IPS-NIHi7 (cell line): ENCODE measurements at regions not wholly inside any gene's neighbourhood (a gene's known extent, or its start where the extent isn't known, plus 50 kb on each side); places are given as distances from the start of the nearest gene placed in this dataset.

Source experiments
- DNase-seq: peaks from one replicate; pipeline ENCODE4 v3.0.0; 2012; ENCODE audit warnings: mixed read lengths; ENCODE audit errors: extremely low spot score

DNA sequence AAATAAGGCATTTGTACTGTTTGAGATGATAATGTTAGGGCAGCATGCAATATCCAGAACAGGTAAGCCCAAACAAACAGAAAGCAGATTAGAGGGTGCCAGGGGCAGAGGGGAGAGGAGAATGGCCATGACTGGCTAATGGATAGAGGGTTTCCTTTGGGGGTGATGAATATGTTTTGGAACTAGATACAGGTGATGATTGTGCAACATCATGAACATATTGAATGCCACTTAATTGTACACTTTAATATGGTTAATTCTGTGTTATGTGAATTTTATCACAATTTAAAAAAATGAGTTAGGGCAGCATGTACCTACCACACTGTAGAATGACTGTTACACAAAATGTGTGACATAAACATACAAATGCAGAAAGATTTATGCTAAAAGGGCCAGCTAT is 255.5 kb upstream of the FN1 start:
- DNase-seq: no peak

- DNase-seq: no peak
These were observed 251.5 kb upstream of the FN1 start for GRCh38 chr2:215687149-215688031.

DNA sequence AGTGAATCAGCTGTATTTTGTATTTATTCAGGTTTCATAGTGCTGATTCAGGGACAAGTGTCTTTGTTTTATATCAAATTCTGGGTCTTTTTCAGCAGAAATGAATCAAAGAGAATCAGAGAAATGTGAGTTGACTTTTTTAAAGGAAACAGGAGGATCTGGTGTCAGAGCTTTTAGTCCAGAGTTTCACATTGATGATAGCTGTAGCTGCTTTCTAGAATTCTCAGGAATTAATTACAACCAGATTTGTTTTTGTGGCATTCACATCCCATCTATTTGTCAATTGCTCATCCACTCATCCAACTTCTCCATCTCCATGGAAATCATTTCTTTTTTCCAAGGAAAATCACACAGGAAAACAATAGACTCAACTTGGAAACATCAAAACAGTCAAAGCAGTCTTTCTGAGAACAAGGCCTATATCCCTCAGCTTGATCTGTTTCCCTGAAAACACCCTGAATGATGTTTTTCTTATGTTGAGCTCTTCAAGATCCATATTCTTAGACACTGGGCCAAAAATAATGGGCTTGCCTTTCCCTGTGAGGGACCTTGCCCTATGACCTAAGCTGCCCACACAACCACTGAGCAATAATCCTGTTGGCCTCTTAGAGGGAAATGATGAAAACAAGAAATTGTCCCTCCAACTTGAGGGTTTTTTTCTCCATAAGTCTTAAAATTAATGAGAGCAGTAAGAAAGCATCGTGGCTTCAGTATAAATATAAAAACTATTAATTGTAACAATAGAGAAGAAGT is 249.5 kb upstream of the FN1 start:
- no peak for DNase-seq

- no peak for DNase-seq
These were observed 248.8 kb upstream of the FN1 start for GRCh38 chr2:215684448-215685237.

DNA sequence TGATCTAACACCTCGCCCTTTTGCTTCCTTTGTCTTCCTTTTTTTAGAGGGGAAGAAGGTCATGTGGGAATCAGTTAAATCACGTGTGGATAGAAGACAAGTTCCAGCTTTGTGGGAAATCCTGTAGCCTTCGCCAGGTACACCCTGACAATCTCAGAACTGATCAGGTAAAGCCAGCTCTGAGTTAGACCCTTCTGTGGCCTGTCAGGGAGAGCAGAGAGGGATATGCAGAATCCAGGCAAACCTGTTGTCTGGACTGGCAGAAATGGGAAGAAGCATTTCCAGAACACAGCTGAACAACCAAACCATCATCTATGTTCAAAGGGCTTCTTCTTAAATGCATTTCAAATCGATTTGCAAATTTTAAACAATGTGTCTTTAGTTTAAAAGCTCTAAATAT is 247.4 kb upstream of the FN1 start:
- no peak for DNase-seq

GRCh38 chr2:215681799-215682596 is 246.1 kb upstream of the FN1 start:
- DNase-seq: no peak

DNA sequence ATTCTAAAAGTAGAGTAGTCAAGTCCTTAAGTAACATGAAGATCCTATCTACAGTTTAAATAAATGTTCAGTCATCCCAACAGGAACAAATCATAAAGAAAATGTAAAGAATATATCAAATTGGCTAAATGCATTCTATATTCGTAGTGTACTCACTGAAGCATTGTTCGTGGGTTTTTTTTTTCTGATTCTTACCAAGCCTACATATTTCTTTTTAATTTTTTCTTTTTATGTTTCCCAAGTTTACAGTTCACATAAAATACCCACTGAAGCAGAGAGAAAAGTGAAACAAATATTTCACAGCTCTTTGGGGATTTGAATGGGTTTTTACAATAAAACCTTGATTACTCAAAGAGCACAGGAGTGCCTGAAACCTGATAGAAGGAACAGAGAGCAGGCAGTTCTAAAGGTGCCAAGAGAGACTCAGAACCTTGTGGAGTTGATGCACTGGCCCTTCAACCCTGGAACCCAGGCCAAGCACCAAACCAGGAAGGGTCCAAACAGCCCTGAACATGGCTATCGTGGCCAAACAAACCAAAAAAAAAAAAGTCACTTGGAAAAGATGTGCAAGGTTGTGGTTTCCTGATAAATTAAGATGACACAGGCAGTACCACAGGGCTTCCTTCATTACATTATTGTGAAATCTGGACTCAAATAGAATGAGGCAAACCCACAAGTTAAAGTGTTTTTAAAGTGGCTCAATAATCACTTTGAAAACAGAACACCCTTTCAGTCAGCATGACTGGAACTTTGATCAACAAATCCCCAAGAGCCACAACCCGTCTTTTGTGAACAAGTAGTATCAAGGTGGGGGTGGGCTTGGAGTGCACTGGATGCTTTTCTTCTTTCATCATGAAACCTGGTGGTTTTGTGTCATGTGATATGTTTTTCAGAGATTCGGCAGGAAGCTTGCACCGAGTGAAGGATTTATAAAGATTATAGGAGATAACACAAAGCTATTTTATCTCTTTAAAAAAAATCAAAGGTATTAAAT is 245.0 kb upstream of the FN1 start:
- DNase-seq: no peak

DNA sequence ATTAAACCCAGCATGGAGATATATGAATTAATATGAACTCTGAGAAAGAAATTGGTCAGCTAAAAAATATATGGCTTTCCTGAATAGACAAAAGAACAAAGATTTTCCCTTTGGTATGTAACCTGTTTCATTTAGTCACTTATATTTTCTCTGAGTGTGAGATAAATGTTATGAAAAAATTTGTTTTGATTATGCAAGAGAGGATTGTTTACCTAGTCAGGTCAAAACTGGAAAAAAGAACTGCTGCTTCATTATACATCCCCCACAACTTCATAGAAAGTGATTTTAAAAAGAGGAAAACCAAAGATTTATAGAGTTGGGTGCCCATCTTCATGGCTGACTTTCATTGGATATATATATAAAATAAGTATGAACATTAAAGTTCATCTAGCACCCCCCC is 242.2 kb upstream of the FN1 start:
- no peak for DNase-seq

DNA sequence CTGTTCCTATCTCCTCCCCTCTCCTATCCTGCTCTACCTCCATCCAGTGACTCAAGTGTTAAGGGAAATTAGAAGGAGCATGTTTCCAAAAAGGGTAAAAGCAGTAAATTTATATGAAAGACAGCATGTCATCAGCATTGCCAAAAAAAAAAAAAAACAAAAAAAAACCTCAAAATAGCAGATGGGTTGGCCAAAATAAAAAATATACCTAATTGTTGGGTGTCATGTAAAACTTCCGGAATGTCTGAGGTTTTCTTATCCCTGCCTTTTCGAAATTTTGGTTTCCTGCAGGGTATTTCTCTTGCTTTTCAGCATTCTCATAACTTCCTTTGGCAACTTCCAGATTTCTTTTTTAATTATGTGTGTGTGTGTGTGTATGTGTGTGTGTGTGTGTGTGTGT is 241.6 kb upstream of the FN1 start:
- DNase-seq: no peak

- no peak for DNase-seq
These were observed 236.5 kb upstream of the FN1 start for GRCh38 chr2:215672406-215672805.

GRCh38 chr2:215671691-215672090 is 235.8 kb upstream of the FN1 start:
- DNase-seq: no peak

GRCh38 chr2:215671244-215671643 is 235.4 kb upstream of the FN1 start:
- no peak for DNase-seq

DNA sequence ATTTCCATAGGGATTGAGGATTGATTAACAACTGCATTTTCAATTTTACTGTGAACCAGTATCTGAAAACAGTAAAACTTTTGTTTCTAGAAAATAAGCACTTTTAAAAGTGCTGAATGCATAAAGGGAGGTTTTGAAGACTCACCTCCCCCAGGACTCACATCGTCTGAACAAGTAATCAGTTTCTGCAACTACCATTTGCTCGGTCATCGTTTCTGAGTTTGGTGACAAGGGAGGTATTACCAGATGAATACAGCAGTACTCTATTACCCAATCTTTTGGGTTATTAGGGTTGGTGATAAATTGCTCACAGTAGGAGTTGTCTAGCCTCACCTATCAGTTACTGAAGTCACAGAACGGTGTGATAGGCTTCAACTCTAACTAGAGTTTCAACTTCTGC is 234.5 kb upstream of the FN1 start:
- DNase-seq: no peak

DNA sequence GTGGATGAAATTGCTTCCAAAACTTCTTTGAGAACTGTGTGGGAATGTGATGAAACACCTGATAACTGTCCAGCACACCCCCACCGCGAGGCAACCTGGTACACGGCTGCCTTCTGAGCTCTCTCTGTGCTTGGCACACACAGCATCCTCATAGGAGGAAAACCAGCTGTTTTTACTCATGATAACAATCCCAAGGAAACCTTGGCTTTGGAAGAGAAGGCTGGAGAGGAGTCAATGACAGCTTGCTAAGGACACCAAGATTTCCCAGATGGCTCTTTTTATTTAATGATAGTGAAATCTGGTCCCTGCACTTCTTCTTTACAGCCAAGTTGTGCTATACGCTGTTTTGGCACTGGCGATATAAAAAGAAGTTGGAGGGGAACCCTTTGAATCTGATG is 232.5 kb upstream of the FN1 start:
- no peak for DNase-seq

GRCh38 chr2:215667585-215668377 is 231.9 kb upstream of the FN1 start:
- no peak for DNase-seq

DNA sequence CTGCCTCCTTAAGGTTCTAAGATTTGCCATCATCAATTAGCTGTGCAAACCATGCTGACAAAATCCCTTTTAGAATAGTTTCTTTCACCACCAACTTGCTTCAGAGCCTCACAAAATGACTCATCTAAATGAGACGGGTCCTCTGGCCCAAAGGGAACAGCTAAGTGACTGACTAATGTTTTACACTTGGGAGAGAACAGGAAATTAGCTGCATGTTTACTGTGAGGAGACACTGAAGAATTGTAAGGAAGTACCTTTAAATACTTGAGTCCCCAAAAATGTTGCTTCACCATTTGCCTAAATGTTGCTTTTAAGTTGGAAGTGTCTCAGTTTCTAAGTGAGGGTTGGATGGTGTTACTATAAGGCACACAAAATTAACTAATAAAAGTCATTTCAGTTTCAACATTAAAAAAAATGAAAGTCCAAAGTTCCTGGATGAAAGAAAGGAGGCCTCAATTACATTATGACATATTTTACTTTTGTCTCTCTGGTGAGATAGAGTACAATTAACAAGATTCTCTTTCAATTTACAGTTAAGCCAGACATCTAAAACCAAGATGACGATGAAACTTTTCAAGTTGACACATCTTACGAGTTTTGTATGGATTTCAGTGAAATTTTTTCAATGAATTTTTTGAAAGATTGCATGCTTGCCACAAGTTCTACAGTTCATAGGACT is 229.1 kb upstream of the FN1 start:
- DNase-seq: peak; percentile 19

DNA sequence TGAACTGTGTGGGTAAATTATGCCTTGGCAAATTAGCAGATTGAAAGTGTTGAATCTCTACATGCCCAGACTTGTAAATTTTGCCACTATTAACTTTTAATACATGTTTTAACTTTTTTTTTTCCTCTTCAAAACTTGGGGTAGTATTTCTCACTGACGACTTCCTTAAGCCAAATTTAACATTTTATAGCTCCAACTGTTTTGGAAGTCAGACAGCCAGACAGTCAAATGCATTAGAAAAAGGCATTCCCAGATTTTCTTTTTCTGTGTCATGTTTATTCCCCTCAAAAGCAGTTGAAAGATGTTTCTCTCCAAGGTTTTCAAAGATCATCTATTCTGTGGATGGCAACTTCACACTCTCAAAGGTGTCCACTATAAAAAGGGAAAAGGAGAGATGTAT is 226.8 kb upstream of the FN1 start:
- DNase-seq: no peak

GRCh38 chr2:215660687-215661086 is 224.8 kb upstream of the FN1 start:
- no peak for DNase-seq

DNA sequence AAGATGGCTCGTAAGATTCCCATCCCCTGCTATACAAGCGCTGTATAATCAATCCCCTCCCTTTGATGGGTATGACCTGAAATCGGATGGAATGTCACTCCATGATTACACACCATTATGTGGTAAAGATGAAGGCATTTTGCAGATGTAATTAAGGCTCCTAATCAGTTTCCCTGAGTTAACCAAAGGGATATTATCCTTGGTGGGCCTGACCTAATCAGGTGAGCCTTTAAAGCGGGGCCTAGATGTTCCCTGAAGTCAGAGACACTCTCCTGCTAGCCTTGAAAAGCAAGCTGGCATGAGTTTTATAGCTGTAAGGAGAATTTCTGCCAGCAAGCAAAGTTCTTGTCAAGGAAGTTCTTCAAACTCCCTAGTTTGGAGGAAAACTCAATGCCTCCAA is 223.8 kb upstream of the FN1 start:
- no peak for DNase-seq
